ENCODE measurements at regions not wholly inside any gene's neighbourhood (a gene's known extent, or its start where the extent isn't known, plus 50 kb on each side); places are given as distances from the start of the nearest gene placed in this dataset.

DNA sequence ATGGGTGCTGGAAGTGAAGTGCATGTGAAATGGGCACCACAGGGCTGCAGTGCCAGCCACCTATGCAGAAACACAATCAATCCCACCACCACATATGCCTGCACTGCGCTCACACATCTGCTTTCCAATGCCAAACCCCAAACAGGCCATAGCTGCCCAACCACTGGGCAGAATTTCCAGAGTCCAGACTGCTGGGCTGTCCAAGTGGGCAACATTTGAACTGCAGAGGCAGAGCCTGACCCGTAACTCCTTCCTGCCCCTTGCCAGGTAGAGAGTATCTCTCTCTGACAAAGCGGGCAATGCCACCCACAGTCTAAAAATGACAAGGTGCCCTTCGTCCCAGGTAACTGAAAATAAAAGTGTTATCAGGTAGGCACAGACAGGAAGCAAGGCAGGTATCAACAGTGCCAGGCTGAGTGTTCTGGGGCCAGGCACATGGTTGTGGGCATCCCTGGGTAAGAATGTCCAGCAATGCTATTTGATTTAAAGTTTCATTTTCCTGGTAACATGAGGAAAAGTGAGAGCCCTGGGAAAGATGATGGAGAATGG lies 79.5 kb downstream of the FOXA2 start:
- no peak for DNase-seq

DNA sequence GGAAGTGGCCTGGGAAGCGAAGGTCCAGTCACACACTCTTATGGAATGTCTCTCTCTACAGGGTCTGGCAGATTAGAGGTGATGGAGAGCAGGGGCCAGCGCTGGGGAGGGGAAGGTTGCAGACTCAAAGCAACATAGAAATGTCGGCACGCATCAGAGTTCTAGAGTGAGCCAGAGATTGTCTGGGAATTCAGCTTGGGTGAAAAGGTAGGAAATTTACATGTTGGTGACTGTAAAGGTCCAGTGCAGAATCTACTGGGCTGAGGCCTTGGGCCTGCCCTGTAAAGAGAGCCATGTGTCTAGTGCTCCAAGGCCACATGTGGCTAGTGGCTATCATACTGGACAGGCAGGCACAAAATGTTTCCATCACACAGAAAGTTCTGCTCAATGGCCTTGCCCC lies 80.8 kb downstream of the FOXA2 start:
- DNase-seq, result no peak

DNA sequence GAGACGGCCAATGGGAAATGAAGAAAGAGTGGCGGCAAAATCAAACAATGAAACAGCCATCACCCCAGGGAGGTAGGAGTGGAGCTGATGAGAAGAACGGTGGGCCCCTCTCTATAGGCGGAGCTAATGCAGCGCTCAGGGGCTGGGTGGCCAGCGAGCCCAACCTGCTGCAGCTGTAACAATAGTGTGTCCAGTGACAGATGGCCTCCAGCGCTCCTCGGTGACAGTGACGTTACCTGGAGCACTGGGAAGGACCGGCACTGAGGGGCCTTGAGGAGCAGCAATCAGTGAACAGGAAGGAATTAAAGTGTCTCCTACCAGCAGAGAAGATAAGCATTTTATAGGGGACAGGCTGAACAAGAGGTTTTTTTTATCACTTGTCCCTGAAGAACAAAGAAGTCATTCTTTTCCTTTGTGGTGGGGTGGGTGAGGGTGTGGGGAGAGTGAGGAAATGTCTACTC lies 81.6 kb downstream of the FOXA2 start:
- DNase-seq, result no peak

- no peak for DNase-seq
Measured at GRCh38 chr20:22501566-22502344, 82.6 kb downstream of the FOXA2 start.

GRCh38 chr20:22501034-22501433 lies 83.3 kb downstream of the FOXA2 start:
- no peak for DNase-seq

- no peak for DNase-seq
Measured at GRCh38 chr20:22499515-22500166, 84.7 kb downstream of the FOXA2 start.

DNA sequence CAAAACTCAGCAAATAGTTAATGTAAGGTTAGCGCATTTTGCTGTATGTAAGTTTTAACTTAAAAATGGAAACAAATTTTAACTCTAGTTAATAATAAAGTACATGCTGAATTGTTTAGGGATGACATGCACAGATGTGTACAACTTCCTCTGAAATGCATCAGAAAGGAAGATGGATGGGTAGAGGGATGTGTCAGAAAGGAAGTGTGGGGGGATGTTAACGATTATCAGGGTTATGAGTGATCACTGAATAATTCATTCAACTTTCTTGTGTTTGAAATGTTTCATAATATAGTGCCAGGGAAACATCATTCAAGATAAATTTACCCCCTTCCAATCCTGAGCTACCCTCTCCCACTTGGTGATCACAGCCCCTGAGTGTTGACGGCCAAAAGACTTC lies 87.6 kb downstream of the FOXA2 start:
- no peak for DNase-seq

GRCh38 chr20:22495789-22496188 lies 88.6 kb downstream of the FOXA2 start:
- DNase-seq, result no peak

- no peak for DNase-seq
Measured at GRCh38 chr20:22495172-22495571, 89.2 kb downstream of the FOXA2 start.

GRCh38 chr20:22492497-22492896 lies 91.9 kb downstream of the FOXA2 start:
- no peak for DNase-seq

- no peak for DNase-seq
Measured at GRCh38 chr20:22491194-22491505, 93.2 kb downstream of the FOXA2 start.

- no peak for DNase-seq
Measured at GRCh38 chr20:22490287-22491193, 93.8 kb downstream of the FOXA2 start.

GRCh38 chr20:22489626-22490286 lies 94.6 kb downstream of the FOXA2 start:
- DNase-seq, result no peak

DNA sequence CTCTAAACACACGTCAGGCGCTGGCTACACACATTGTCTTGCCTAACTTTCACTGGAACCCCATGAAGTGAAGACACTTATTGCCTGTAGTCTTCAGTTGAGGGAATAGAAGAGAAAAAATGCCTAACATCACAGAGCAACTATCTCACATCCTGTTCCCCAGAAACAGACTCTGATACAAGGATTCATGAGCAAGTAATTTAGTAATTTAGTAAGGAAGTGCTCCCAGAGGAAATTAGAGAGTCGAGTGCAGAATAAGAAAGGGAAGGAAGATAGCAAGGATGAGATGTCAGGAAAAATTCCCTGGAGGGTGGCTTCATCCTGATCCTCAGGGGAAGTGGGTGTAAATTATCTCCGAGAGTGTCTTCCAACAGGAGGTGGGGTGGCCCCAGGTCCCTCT lies 104.0 kb downstream of the FOXA2 start:
- no peak for DNase-seq

DNA sequence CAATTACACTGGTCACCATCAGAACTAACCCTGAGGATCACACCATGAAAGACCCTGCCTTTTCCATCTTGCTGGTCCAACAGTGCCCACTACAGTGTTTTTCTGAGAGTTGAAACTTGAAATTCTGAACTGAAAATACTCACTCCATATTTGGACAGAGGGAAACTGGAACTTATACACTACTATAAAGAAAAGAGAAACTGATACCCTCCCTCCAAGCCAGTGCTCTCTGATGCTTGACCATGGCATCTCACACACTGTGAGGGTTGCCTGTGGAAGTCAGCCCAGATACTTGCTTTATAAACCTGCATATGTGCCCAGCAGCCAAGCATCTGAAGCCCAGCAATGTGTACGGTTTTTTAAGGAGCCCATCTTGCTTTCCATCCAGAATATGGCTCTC lies 108.7 kb downstream of the FOXA2 start:
- no peak for DNase-seq

DNA sequence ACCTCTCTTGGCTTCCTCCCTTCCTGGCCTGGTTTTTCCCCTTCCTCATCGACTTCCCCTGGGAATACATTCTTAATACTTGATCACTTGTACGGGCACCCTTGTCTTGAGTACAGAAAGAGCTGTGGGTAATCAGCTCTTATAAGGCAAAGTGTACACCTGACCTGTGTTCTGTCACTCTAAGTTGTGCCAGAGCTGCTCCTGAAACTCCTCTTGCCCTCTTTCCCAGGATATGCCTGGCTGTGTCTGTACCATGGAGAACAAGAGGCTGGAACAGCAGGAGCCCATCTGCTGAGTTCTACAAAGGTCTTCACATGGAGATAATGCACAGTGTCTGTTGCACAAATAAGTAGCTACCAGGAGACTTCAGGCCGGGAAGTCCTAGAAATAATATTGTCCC lies 110.1 kb downstream of the FOXA2 start:
- DNase-seq, result no peak

GRCh38 chr20:22473293-22473692 lies 111.1 kb downstream of the FOXA2 start:
- no peak for DNase-seq

- no peak for DNase-seq
Measured at GRCh38 chr20:22472447-22473100, 111.8 kb downstream of the FOXA2 start.

- no peak for DNase-seq
Measured at GRCh38 chr20:22471156-22471836, 113.1 kb downstream of the FOXA2 start.

DNA sequence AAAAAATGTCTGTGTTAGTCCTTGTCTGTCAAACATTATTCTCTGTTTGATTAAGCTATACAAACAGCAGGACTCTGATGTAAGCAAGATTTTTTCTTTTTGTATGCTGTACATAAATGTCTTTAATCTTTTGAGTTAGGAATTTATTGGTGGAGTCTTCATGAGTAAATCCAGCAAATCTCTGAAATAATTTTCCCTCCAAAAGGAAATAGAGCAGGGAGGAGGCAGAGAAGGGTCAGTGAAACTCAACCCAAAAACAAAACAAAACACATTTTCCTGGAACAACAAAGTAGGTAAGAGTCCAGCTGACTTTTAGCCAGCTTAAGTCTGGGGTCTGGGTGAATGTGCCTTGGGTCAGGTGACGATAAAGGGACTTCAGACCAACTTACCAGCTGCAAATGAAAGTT lies 113.7 kb downstream of the FOXA2 start:
- no peak for DNase-seq

GRCh38 chr20:22466447-22467171 lies 117.8 kb downstream of the FOXA2 start:
- no peak for DNase-seq

All from NCI-H1694 treated with DMSO at 0.1 percent for 48 hours (cell line).